ENCODE measurements at regions not wholly inside any gene's neighbourhood (a gene's known extent, or its start where the extent isn't known, plus 50 kb on each side); places are given as distances from the start of the nearest gene placed in this dataset.

GRCh38 chr6:6859722-6860121 lies 248.0 kb upstream of the RREB1 start:
- Histone ChIP-seq H3K4me3 (replicated peaks; ENCODE audit: low read depth, low read length) (no peak overlapping the region), H3K27me3 (replicated peaks; ENCODE audit: control insufficient read depth, insufficient read depth, low read length) (no peaks in the 10 kb centered on the region), H3K36me3 (ENCODE audit: control insufficient read depth, insufficient read depth, low read length) (no peaks in the 10 kb centered on the region)
- no peak for DNase-seq (ENCODE audit: extremely low read depth, insufficient read length)
- TF ChIP-seq CTCF (IDR thresholded peaks at IDR 0.05; ENCODE audit: insufficient read depth, low read length, poor library complexity, severe bottlenecking), result no peak

GRCh38 chr6:6860863-6861262 lies 246.9 kb upstream of the RREB1 start:
- no peak for DNase-seq (ENCODE audit: extremely low read depth, insufficient read length)
- no peak overlapping the region for H3K4me3 ChIP-seq (replicated peaks; ENCODE audit: low read depth, low read length)
- no peak for TF ChIP-seq CTCF (IDR thresholded peaks at IDR 0.05; ENCODE audit: insufficient read depth, low read length, poor library complexity, severe bottlenecking)
- H3K36me3 ChIP-seq (ENCODE audit: control insufficient read depth, insufficient read depth, low read length), result no peaks in the 10 kb centered on the region
- no peaks in the 10 kb centered on the region for H3K27me3 ChIP-seq (replicated peaks; ENCODE audit: control insufficient read depth, insufficient read depth, low read length)

GRCh38 chr6:6861351-6861894 lies 246.3 kb upstream of the RREB1 start:
- no peak overlapping the region for H3K4me3 ChIP-seq (replicated peaks; ENCODE audit: low read depth, low read length)
- no peaks in the 10 kb centered on the region for H3K36me3 ChIP-seq (ENCODE audit: control insufficient read depth, insufficient read depth, low read length)
- H3K27me3 ChIP-seq (replicated peaks; ENCODE audit: control insufficient read depth, insufficient read depth, low read length), result no peaks in the 10 kb centered on the region
- no peak for DNase-seq (ENCODE audit: extremely low read depth, insufficient read length)
- no peak for TF ChIP-seq CTCF (IDR thresholded peaks at IDR 0.05; ENCODE audit: insufficient read depth, low read length, poor library complexity, severe bottlenecking)

GRCh38 chr6:6861995-6862394 lies 245.8 kb upstream of the RREB1 start:
- no peak for TF ChIP-seq CTCF (IDR thresholded peaks at IDR 0.05; ENCODE audit: insufficient read depth, low read length, poor library complexity, severe bottlenecking)
- no peaks in the 10 kb centered on the region; the same call in 1 of the 2 replicates for H3K27me3 ChIP-seq (replicated peaks; ENCODE audit: control insufficient read depth, insufficient read depth, low read length)
- no peak for DNase-seq (ENCODE audit: extremely low read depth, insufficient read length)
- H3K4me3 ChIP-seq (replicated peaks; ENCODE audit: low read depth, low read length), result no peak overlapping the region
- H3K36me3 ChIP-seq (ENCODE audit: control insufficient read depth, insufficient read depth, low read length), result no peaks in the 10 kb centered on the region

- no peak for TF ChIP-seq CTCF (IDR thresholded peaks at IDR 0.05; ENCODE audit: insufficient read depth, low read length, poor library complexity, severe bottlenecking)
- no peak overlapping the region for H3K4me3 ChIP-seq (replicated peaks; ENCODE audit: low read depth, low read length)
- DNase-seq (ENCODE audit: extremely low read depth, insufficient read length), result no peak
- H3K27me3 ChIP-seq (replicated peaks; ENCODE audit: control insufficient read depth, insufficient read depth, low read length), result no peaks in the 10 kb centered on the region; the same call in 1 of the 2 replicates
- no peaks in the 10 kb centered on the region for H3K36me3 ChIP-seq (ENCODE audit: control insufficient read depth, insufficient read depth, low read length)
These were observed 243.7 kb upstream of the RREB1 start for GRCh38 chr6:6863970-6864639.
